GM18520 (cell line): ENCODE measurements at regions not wholly inside any gene's neighbourhood (a gene's known extent, or its start where the extent isn't known, plus 50 kb on each side); places are given as distances from the start of the nearest gene placed in this dataset.
"Not testable (repeated sequence)": the region's sequence is repeated elsewhere in the genome, so short reads cannot be mapped to it uniquely, and the experiment has no call there.

Source experiments
- ATAC-seq: cut with Tn5 transposase; IDR thresholded peaks from one replicate; pipeline ENCODE4 v1.9.1; 2021; ENCODE audit not compliant: unreplicated experiment

DNA sequence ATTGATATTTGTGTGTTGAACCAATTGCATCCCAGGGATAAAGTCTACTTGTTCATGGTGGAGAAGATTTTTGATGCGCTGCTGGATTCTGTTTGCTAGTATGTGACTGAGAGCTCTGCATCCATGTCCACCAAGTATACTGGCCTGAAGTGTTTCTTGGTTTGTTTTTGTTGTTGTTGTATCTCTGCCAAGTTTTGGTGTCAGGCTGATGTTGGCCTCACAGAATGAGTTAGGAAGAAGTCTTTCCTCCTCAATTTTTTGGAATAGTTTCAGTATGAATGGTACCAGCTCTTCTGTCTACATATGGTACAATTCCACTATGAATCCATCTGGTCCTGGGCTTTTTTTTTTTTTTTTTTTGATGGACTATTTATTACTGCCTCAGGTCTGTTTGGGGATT lies 50.9 kb upstream of the OSTN start:
- no peak for ATAC-seq

DNA sequence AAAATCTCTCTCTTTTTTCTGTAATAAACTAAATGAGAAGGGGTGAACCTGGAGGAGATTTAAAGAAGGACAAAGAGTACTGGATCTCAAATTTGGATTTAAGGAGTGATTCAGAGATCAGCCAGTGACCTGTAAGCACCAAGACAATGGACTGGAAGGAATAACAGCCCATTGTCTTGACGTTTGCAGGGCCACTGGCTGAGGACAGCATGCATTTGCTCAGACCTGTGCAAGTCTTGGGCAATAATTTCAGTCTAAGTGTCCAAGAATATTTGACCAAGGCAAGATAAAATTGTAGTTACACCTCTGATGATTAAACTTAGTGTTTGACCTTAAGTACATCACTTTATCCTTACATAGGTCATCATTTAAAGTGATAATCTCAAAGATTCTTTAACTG lies 55.8 kb upstream of the OSTN start:
- no peak for ATAC-seq

DNA sequence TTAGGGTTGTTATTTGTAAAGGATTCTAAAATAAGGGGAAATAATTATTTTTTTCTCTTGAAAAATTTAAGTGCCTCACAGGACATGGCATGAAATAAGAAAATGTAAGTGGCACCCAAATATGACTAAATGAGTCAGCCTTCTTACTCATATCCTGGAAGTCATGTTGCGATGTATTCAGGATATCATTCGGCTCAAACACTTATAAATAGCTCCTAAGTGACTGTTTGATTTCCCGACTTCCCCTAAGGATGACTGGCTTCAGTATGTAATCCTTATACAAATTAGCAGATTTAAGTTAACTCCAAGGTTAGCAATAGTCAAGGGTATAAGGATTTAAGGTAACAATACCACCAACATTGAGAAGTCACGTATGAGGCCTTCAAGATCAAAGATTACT lies 57.3 kb upstream of the OSTN start:
- ATAC-seq = no peak

DNA sequence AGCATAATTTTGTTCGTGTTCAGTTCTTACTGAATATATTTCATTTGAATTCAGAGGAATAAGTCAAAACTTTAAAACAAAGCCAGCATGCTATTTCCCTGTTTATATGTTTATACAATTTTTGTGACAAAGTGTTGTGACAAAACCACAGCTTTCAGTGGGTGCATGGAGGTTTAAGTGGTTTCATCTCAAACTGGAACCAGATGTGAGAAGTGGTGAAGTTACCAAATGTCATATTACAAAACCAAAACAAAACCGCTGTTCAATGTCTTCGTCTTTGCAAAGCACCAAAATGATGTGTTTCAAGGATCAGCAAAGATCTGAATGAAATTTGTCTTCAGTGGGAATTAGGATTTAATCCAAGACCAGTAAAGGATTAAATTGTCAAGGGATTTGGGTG lies 59.3 kb upstream of the OSTN start:
- peak; percentile 51 for ATAC-seq

DNA sequence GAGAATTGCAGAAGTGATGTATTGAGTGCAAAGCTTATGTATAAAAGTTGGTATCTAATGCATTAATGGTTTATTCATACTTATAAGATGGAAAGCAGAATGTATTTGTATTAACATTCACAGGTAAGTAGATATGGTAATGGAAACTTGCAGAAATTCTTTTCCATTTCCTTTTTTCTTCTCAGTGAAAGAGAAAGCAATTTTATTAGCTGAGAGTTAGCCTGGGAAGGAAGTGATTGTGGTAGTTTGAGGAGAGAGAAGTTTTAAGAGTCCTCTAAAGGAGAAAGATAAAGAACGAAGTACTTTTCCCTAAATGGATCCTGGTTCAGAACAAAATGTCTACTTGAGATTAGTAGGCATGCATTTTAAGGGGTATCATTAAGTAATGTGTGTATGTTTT lies 60.1 kb upstream of the OSTN start:
- ATAC-seq = peak; percentile 19

DNA sequence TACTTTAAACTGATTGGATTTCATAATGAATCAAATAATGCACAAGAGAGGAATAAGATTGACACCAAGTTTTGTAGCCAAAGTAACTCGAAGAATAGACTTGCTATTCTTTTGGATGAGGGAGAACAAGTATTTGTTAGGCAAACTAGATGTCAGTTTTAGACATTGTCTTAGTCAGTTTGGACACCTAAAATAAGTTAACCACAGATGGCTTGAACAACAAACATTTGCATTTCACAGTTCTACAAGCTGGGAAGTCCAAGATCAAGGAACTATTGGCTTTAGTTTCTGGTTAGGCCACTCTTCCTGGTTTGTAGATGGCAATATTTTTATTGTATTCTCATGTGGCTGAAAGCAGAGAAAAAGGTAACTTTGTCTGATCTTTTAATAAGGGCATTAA lies 61.3 kb upstream of the OSTN start:
- no peak for ATAC-seq

DNA sequence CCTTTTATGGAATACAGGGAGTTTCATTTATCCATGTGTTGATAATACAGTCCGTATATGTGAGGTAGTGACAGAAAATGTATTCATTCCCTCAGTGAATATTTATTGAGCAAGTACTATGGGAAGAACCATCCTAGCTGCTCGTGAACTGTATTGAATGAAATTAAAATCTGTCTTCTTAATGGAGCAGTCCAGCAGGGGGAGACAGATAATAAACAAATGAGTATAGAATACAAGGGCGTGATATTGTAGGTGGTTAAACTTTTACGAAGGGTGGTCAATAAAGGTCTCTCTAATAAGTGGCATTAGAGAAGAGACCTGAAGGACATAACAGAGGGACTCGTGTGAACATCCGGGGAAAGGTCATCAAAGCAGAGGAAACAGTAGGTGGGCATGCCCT lies 62.7 kb upstream of the OSTN start:
- ATAC-seq = no peak

DNA sequence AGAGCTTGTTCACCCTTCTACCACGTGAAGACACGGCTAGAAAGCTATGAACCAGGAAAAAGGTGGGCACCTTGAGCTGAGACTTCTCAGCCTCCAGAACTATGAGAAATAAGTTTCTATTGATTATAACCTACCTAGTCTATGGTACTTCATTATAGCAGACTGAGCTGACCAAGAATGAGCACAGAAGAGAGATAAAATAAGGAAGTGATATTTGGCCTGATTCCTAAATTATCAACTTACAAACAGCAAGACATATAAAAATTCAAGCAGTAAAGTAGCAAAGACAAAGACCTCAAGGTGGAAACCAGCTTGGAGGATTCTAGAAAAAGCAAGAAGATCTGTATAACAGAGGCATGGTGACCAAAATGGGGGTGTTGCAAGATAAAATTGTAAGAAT lies 63.9 kb upstream of the OSTN start:
- no peak for ATAC-seq

DNA sequence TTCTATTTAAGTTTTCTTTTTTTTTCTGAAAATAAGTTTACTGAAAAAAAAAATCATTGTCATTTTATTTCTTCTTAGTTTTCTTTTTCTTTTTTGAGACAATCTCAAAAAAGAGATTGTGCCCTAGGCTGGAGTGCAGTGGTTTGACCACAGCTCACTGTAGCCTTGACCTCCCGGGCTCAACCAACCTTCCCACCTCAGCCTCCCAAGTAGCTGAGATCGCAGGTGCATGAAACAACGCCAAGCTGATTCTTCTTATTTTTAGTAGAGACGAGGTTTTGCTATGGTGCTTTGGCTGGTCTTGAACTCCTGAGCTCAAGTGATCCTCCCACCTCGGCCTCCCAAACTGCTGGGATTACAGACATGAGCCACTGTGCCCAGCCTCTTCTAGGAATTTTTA lies 65.7 kb upstream of the OSTN start:
- no peak for ATAC-seq

DNA sequence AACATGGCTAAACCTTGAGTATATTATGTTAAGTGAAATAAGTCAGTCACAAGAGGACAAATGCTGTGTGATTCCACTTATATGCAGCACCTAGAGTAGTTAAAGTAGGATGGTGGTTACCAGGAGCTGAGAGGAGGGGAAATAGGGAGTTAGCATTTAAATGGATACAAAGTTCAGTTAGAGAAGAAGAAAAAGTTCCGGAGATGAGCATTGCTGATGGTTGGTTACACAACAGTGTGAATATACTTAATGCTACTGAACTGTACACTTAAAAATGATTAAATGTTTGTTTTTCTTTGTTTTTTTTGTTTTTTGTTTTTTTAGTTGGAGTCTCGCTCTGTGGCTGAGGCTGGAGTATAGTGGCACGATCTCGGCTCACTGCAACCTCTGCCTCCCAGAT lies 67.7 kb upstream of the OSTN start:
- ATAC-seq = no peak

DNA sequence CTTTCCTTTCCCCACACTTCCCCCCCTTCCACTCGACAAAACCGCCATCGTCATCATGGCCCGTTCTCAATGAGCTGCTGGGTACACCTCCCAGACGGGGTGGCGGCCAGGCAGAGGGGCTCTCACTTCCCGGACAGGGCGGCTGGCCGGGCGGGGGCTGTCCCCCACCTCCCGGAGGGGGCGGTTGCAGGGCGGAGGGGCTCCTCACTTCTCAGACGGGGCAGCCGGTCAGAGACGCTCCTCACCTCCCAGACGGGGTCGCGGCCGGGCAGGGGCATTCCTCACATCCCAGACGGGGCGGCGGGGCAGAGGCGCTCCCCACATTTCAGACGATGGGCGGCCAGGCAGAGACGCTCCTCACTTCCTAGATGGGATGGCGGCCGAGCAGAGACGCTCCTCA lies 74.2 kb upstream of the OSTN start:
- not testable (repeated sequence) for ATAC-seq

DNA sequence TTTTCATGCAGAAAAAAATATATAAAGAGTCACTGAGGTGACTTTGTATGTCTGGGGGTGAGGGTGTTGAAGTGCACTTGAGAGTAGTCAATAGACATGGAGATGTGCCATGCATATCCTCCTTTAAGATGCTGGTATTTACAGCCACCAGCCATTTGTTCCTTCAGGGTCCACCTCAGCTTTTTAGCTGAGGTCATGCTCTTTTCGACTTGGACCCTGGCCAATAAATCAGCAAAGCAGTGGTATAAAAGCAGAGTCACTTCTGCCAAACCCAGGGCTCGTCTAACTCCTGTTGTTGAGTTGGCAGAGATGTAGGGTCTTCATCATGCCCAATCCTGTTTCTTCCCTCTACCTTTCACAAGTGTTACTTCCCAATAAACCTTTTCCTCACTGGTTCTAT lies 75.1 kb upstream of the OSTN start:
- no peak for ATAC-seq

DNA sequence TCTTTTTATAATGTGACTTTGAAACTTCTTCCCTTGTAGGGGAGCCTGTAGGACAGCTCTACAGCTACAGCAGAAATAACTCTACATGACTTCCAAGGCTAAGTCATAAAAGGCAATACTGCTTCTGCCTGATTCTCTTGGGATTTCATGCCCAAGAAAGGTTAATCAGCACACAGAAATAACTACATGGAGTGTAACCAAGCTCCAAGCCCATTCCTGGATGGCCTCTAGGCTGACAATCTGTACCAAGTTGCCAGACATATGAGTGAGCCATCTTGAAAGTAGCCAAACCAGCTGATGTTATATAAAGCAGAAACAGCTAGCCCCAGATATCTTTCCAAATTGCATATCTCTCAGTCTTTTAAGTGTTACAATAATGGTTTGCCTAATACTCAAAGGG lies 75.8 kb upstream of the OSTN start:
- ATAC-seq = no peak

DNA sequence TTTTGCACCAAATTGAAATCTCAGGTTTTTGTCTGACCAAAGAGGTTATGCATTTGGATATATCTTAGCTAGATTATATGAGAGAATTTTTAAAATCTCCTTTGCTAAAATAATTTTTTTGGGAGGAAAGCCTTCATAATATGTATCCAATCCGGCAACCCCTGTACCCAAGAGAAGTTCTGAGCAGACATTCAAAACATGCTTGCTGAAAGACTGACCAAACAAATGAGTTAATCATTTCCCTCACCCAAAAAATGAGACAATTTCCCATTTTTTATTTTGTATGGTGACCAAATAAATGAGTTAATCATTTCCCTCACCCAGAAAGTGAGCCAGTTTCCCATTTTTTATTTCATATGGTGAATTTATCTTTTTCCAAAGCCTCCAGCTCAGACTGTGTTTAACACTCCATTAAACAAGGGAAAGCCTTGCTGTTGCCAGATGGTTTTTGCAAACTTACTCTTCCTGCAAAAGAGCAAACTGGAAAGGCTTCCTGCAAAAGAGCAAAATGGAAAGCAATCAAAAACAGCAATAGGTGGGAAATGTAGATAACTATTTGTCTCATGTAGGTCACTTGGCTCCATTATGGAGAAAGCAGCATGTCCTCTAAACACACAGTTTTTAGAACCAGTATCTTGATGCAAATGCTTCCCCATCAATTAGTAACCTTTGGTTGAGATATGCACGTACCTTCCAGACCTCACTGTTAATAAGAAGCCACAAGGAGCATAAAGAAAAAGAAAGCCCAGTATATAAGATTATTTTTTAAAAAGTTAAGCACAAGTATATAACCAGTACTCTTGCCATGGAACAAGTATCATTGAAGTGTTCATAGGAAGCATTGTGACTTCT lies 78.4 kb upstream of the OSTN start:
- no peak for ATAC-seq

DNA sequence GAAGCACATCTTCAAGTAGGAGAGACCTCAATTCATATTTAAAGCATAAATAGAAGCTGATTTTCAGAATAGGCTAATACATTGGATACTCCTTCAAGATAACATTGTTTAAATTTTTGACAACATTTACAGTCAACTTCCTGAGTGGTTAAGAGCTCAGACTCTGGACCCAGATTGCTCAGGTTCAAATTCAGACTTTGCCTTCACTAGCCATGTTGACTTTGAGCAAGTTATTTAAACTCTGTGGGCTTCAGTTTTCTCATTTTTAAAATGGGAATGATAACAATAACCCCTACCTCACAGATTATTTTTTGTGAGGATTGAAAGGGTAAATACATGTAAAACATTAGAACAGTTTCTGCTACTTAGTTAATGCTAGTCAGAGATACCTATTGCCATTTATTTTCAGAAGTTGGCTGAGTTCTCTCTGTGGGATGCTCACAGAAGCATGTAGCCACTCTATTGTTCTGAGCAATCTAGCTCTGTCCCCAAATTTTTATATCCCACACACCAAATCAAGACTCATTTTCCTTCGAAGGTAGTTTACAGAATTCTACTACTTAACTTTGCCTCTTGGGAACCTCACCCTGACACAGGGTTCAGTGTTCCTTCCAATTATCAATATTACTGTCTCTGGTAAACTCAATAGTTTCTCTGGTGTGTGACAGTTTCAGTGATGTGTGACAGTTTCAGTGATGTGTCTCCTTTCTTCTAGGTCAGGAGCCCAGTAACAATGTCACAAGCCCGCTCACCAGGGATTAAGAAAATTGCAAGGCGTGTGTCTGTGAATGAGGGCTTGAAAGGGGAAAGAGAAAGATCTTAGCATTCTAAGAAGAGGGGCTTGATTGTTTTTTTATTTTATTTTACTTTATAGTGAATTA lies 79.4 kb upstream of the OSTN start:
- peak; percentile 39 for ATAC-seq

DNA sequence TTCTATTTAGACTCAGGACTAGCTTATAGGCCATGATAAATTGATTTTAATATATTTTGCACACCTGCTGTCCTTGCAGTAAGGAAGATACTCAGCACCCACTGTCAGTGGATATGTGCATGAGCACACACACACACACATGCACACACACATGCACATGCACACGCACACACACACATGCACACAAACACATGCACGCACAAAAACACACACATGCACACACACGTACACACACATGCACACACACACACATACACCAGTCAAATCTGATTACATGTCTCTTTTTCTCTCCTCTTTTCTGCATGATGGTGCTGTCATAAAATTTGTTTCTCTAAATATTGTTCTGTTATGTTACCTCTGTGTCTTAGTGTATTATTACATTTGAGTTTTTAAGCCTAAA lies 87.3 kb upstream of the OSTN start:
- no peak for ATAC-seq

DNA sequence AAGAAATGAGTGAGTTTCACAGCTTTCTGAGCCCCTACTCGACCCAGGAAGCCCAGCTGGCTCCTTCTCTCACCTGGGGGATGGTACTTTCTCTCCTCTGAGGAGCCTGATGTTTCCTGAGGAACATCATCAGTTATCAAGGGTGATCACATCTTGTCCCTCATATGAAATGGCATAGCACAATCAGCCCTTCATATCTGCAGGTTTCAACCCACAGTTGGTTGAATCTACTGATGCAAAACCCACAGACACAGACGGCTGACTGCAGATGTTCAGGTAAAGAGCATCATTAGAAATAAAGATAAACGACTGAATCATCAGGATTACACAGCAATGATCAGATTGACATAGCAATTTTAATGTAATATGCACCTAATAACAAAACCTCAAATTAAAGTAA lies 93.6 kb upstream of the OSTN start:
- no peak for ATAC-seq

DNA sequence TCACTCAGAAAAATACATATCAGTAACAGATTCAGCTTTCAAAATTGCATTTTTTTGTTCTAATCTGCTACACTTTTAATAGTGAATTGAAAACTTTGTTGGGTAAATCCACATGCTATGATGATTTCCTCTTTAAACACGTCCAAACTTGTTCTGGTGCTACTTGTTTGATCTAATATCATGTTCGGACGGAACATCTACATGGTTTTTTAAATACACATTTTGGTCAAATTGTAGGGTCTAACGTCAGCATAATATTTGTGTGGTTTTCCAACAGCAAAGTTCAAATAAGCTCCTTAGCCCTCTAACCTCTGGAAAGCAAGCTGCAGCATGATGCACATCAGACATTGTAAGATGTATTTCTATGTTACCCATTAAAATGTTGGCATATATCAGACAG lies 98.5 kb upstream of the OSTN start:
- ATAC-seq = no peak

DNA sequence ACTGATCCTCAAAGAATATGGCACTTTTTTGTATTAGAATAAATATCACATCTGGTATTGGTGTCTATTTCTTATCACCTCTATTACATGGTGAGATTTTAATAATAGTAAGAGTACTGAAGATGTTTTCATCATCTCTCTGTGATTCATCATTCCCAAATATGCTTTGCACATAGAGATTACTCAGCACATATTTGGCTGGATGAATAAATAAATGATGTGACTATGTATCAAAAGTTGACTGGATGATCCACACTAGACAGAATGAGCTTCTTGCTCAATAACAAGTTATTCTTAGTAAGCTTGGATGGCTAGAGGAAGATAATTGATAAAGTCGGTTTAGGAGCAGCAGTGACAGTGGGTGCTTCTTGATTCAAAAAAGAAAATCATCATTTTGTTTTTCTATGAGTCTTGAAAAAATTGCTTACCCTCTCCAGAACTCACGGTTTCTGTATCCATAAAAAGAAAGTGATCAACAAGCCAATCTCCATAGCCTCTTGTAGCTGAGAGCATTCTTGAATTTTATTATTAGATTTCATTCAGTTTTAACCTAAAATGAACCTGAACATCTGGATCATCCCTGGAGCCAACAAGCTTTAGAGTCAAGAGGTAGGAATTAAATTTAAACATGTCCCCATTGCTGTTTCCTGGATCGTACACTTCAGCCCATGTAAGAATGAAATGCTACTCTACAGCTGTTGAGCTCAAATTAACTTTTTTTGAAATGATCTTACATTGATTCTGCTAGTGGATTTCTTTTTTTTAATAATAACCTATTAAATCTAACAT lies 104.8 kb upstream of the OSTN start:
- no peak for ATAC-seq

DNA sequence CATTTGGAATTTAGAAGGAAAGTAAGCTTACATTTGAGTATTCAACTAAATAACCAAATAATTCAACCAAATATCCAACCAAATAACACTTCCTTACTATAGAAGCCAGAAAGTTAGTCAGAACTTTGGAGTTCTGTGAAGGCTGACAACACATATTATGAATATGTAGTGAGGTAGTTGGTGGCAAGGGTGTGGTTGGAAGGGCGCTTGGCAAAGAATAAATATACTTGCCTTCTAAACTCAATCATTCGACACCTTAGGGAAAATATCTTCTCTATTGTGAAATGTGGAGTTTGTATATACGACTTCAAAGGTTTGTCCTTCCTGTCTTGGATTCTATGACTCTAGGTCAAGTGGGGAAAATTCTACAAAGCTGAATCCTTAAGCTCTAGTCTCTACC lies 111.7 kb upstream of the OSTN start:
- ATAC-seq = no peak

DNA sequence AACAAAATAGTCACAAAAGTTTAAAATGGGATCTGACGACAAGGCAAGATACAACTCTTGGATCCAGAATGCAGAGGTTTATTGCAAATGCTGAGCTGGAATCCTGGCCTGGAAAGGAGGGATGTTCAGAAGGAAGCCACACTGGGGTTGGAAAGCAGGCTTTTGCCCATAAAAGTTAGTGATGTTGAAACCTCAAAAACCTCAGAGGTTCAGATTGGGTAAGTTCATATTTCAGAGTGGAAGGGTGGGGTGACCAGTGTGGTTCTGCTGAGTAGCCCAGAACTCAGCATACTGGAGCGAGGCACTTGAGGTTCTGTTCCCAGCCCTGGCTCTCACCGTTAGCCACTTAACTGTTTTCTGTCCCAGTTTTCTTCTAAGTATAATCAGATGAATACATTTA lies 114.0 kb upstream of the OSTN start:
- ATAC-seq = no peak

DNA sequence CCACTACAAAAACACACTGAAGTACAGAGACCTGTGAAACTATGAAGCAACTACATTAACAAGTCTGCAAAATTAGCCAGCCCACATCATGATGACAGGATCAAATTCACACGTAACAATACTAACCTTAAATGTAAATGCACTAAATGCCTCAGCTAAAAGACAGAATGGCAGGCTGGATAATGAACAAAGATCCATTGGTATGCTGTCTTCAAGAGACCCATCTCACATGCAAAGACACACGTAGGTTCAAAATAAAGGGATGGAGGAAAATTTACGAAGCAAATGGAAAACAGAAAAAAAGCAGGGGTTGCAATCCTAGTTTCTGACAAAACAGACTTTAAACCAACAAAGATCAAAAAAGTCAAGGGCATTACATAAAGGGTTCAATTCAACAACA lies 120.1 kb upstream of the OSTN start:
- not testable (repeated sequence) for ATAC-seq
